IPS DF 19.7 (cell line): ENCODE measurements at regions not wholly inside any gene's neighbourhood (a gene's known extent, or its start where the extent isn't known, plus 50 kb on each side); places are given as distances from the start of the nearest gene placed in this dataset.

Source experiments
- DNase-seq: peaks from one replicate; pipeline ENCODE4 v3.0.0-alpha.2; 2013; ENCODE audit warnings: low read depth, low spot score

DNA sequence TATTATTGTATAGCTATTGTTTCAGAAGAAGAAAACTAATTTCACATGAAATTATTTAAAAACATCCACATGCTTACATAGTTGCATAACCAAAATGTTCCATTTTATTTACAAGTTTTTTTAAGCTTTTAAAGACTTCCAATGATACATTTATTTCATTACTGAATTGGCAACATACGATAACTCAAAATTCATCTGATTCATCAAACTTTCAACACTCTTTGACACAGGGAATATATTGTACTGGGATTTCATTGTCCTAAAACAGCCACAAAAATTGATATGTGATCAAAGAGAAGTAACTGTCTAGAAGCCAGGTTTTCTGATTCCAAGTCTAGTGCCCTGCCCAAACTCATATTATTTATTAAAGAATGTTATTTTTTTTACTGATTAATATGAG, 131.4 kb upstream of the USP24 start:
- DNase-seq: no peak

DNA sequence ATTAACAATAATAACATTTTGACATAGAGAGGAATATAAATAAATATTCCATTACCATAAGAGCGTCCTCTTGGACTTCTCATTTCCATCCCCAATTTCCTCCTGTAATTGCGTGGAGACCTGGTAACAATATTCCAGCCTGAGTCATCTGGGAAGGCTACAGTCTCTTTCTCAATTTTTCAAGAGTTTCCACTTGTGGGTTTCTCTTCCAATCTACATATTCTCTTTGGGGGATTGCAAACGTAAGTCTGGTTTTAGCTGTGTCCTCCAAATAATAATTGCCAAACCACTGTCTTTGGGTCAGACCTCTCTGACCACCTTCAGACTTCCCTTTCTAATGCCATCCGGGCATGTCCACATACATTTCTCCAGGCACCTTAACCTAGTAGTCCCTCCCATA, 124.5 kb upstream of the USP24 start:
- DNase-seq: no peak

DNA sequence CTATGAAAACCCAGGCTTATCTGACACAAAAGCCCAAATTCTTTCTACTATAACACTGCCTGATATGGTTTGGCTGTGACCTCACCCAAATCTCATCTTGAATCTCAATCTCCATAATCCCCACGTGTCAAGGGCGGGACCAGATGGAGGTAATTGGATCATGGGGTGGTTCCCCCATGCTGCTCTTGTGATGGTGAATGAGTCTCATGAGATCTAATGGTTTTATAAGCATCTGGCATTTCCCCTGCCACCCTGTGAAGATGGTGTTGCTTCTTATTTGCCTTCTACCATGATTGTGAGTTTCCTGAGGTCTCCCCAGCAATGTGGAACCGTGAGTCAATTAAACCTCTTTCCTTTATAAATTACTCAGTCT, 123.3 kb upstream of the USP24 start:
- no peak for DNase-seq

DNA sequence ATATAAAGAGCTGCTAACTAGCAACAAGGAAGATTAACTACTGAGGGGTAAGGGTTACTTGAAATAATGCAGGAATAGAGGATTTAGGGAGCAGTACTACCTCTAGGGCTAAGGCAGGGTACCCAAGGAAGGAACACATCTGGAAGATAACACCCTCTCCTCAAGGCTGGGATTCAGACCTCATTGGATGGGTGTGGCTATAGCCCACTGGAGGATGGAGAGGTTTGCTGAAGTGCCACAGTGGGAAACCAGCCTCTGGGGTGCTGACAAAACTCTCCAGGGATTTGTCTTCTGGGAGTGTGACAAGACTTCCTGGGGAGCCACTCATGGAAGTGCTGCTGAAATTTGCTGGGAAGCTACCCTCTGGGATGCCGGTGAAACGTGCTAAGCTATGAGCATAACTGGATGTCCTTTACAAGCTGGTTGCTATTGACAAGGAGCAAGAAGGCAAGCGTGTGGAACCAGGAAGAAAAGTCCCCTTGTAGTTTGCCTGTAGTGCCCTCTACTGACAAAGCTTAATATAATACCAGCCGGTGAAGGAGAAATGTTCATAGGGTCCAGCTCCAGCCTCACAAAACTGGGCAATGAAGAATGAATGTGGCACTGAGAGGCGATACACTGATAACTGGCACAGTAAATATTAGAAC, 122.8 kb upstream of the USP24 start:
- DNase-seq: peak; percentile 35

GRCh38 chr1:55334797-55335196, 119.6 kb upstream of the USP24 start:
- DNase-seq: no peak

DNA sequence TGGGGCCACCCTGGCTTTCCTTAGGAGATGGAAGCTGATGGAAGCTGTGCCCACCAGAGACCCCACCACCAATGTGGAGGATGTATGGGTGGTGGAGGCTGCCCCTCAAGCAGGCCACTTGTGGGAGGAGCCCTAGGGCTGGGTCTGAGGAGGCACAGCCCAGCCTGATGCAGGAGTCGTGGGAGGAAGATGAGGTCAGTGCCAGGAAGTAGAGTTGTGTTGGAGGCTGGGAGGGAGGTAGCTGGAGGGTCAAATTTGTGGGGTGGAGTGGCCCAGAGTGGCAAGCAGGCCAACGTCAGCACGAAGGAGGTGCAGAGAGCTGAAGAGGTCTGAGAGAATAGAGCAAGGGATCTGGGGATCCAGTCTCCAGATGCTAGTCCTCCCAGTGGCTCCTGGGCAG, 119.0 kb upstream of the USP24 start:
- DNase-seq: no peak

DNA sequence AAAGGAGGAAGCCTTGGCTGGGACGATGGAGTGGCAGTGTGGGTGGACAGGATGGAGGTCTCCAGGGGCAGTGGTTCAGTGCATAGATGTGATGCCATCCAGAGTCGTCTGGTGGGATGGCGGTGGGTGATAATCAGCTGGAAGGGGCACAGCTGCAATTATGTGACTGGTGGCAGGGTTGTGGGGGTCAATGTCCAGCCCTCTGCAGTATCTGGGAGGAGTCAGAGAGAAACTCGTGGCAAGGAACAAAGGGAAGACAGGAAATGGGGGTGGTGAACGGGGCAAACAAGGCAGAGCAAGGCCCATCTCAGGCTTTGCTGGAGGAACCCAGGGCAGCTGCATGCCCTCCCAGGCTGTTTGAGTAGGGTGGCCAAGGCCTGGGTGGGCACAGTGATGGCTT, 118.3 kb upstream of the USP24 start:
- DNase-seq: no peak

DNA sequence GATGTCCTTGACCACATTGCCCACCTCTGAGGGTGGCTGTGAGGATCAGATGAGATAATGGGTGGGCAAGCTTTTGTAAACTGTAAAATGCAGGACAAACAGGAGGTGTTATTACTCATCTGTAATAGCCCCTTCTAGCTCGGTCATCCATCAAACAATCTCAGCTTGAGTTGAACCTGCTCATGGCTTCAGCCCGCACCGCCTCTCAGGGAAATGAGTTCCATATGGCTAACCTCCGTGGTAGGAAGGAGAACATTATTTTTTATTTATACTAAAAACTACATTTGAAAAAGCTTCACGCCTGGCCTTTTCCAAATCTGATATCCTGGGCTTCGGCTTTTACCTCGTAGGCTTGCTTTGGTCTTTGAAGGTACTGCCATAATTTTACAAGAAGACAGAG, 116.2 kb upstream of the USP24 start:
- DNase-seq: no peak

DNA sequence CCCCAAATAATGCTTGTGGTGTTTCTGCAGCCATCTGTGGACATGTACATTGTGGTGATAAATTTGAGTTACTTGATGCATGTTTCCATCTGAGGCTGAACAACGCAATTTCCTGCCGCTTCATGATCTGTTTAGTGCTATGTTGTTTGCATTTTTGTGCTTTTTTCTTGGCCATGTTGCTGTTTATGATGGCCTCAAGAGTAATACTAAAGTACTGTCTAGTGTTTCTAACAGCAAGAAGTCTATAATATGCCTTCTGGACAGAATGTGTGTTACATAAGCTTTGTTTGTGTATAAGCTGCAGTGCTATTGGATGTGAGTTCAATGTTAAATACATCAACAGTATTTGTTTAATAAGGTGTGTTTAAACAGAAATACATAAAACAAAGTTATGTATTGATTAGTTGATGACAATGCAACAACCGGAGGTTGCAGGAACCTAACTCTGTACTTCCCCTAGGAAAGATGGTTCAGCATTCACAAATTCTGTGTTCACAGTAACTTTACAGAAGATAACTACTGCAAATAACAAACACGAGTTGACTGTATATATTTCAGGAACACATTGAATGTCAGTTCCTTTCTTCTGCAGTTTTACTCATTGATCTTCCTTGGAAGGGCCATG, 114.8 kb upstream of the USP24 start:
- DNase-seq: no peak

DNA sequence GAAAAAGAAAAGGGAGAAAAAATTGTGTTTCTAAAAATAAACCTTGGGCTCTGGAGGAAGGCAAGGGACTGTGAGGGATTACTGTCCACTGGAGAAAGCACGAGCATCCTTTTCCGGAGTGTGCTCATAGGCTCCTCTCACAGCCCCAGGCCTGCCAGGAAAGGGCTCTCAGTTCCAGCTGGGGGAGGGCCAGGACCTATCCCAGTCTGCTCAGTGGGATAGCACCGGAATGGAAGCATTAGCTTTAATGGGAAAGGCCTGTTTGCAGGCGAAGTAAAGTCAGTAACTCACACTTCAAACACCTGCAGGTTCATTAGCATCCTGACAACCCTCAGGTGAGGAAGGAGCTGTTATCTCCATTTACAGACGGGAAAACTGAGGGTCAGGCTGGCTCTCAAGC, 113.9 kb upstream of the USP24 start:
- DNase-seq: peak; percentile 28

GRCh38 chr1:55326496-55327243, 111.5 kb upstream of the USP24 start:
- no peak for DNase-seq

GRCh38 chr1:55323760-55324159, 108.6 kb upstream of the USP24 start:
- peak; percentile 12 for DNase-seq

DNA sequence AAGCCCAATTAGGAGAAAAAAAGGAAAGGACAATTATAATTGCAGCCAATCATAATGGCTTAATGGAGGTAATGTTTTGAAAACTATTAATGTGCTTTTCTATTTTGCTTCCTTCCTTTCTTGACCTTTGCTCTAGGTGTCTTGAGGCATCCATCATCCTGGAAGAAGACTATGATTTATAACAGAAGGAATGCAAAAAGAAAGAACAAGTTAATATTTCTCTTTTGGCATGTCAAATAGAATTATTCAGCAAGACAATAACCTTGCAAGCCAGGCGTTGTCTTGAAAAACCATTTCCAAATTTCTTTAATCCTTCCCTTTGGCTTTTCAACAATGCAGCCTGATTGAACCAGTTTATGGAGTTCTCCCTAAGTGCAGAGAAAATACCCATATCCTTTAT, 107.7 kb upstream of the USP24 start:
- no peak for DNase-seq

DNA sequence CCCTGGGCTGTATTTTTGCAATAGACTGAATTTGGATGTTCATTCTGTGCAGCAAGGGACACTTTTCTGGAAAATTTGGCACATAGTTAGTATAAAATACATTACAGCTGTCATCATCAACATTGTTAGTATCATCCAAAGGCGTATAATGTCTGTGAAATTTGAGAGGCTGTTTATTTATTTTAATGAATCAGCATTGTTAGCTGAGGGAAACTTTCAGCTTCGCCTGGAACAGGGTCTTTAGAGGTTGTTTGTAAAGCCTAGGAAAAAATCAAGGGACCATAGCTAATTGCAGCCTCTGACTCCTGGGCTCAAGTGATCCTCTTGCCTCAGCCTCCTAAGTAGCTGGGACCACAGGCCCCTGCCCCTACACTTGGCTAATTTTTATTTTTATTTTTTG, 106.8 kb upstream of the USP24 start:
- no peak for DNase-seq

DNA sequence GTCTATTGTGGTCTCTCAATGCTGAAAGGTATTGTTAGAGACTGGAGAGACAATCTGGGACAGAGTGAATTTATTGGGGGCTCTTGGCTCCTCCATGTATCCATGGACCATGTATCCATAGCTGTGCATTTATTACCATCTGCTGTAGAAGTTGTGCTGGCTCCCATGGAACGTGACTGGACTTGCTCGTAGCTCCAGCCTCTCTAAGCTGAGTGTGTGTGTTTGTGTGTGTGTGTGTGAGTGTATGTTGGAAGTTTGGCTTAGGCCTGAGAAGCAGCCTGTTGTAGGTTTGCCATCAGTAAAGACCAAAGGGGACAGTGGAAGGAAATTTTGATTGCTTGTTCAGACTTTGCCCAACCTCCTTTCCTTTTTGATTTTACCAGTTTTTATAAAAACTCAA, 105.7 kb upstream of the USP24 start:
- no peak for DNase-seq

DNA sequence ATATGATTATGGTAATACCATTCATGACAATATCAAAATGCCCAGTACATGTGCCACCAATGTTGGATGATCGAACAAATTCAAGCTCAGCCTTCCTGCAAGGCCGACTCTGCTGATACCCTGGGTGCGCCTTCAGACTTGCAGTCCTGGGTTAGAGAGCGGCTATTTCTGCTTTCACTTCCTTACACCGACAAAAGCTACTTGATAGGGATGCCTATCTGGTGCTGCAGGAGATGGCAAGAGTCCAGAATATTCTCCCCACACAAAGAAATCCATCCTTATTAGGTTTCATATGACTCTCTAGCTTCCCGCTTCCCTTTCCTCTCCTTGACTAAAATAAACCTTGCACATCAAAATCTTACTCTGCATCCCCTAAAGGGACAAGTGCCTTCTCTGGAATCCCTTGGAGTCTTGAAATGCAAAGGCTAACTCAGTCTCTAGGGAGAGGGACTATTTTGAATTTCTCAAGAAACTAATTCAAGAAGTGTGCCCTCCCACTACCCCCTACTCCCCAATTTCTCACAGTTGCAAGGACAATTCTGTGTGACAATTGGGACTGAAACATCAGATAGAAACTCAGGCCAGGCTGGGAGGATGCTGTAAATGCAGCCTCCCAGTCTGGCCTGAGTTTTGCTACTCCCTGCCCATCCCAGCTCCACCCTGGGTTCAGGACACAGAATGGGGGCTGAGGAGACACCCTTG, 103.1 kb upstream of the USP24 start:
- DNase-seq: no peak

DNA sequence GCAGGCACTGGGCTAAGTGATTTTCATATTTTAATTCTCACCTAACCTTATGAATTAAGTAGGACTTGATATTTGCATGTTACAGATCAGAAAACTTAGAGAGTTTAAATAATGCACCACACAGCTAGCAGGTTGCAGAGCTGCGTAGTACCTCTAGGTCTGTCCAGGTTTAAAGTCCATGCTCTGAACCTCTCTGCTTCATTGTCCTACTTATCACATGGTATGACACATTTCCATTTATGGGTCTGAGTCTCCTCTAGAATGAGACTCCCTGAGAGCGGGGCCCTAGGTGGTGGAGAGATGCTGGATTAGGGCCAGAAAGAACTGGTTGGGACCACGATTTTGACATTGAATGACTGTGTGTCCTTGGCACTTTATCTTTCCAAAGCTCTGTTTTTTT, 102.5 kb upstream of the USP24 start:
- DNase-seq: no peak

DNA sequence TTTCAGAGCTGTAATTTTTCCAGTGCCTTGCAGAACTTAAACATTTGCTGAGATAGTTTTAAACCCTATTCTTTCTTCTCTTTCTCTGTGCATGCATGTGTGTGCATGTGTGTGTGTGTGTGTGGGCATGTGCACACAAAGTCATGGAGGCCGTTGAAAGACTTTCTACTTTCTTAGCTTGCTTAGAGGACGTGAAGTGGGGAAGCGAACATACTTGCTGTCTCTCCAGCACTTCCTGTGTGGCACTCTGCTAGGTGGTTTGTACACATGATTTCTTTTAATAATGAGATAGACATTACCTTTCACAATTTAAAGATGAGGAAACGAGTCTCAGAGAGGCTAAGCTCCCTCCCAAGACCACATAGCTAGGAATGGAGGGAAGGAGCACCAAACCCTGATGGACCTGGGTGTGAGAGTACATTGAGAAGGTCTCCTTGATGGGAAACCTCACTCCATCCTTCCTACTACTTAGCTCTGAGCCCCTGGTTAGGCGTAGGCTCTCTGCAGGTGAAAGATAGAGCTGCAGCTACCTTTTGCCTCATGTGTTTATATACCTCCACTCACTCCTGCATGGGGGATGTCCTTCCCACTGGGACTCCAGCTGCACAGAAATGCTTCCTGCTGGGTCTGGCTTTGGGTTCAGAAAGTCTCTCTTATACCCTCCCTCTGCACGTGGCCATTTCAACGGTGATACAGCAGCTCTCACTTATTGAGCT, 101.9 kb upstream of the USP24 start:
- no peak for DNase-seq

- DNase-seq: no peak
Observed at GRCh38 chr1:55316502-55316901, 101.3 kb upstream of the USP24 start.

GRCh38 chr1:55315552-55315951, 100.4 kb upstream of the USP24 start:
- no peak for DNase-seq

- DNase-seq: no peak
Observed at GRCh38 chr1:55314740-55315139, 99.6 kb upstream of the USP24 start.

- no peak for DNase-seq
Observed at GRCh38 chr1:55313903-55314302, 98.7 kb upstream of the USP24 start.
